Medulla oblongata (tissue), 1 donor: ENCODE measurements at regions not wholly inside any gene's neighbourhood (a gene's known extent, or its start where the extent isn't known, plus 50 kb on each side); places are given as distances from the start of the nearest gene placed in this dataset.

ENCODE experiments used
- DNase-seq: peaks from one replicate; pipeline ENCODE4 v3.0.0-alpha.2; 2015; ENCODE audit errors: extremely low spot score

- DNase-seq = no peak
These were observed 232.4 kb downstream of the NFKBIZ start for GRCh38 chr3:102081572-102082289.

GRCh38 chr3:102083473-102083872 lies 234.2 kb downstream of the NFKBIZ start:
- no peak for DNase-seq

GRCh38 chr3:102084006-102084405 lies 234.7 kb downstream of the NFKBIZ start:
- DNase-seq = no peak

- no peak for DNase-seq
These were observed 235.4 kb downstream of the NFKBIZ start for GRCh38 chr3:102084704-102085103.

GRCh38 chr3:102085431-102086176 lies 236.3 kb downstream of the NFKBIZ start:
- DNase-seq = no peak

GRCh38 chr3:102087236-102087635 lies 237.9 kb downstream of the NFKBIZ start:
- DNase-seq = no peak

GRCh38 chr3:102089239-102089638 lies 239.9 kb downstream of the NFKBIZ start:
- no peak for DNase-seq

- DNase-seq = no peak
These were observed 240.8 kb downstream of the NFKBIZ start for GRCh38 chr3:102089904-102090720.

GRCh38 chr3:102090721-102091045 lies 241.4 kb downstream of the NFKBIZ start:
- DNase-seq = no peak

- DNase-seq = no peak
These were observed 242.0 kb downstream of the NFKBIZ start for GRCh38 chr3:102091358-102091757.

GRCh38 chr3:102092617-102093466 lies 243.5 kb downstream of the NFKBIZ start:
- DNase-seq = no peak

GRCh38 chr3:102094506-102094905 lies 245.2 kb downstream of the NFKBIZ start:
- no peak for DNase-seq

GRCh38 chr3:102095383-102095782 lies 246.1 kb downstream of the NFKBIZ start:
- DNase-seq = no peak

GRCh38 chr3:102096066-102096465 lies 246.8 kb downstream of the NFKBIZ start:
- DNase-seq = no peak

- no peak for DNase-seq
These were observed 249.0 kb downstream of the NFKBIZ start for GRCh38 chr3:102098130-102098885.

- no peak for DNase-seq
These were observed 250.6 kb downstream of the NFKBIZ start for GRCh38 chr3:102099913-102100312.

- no peak for DNase-seq
These were observed 253.1 kb downstream of the NFKBIZ start for GRCh38 chr3:102102394-102102793.

GRCh38 chr3:102104033-102104432 lies 254.7 kb downstream of the NFKBIZ start:
- DNase-seq = no peak

GRCh38 chr3:102105193-102105592 lies 255.9 kb downstream of the NFKBIZ start:
- no peak for DNase-seq

GRCh38 chr3:102106416-102107097 lies 257.2 kb downstream of the NFKBIZ start:
- no peak for DNase-seq
